ENCODE measurements at regions not wholly inside any gene's neighbourhood (a gene's known extent, or its start where the extent isn't known, plus 50 kb on each side); places are given as distances from the start of the nearest gene placed in this dataset.
A peak's percentile ranks its signal among the peaks of the same experiment; 100 is the strongest.

- Histone ChIP-seq H3K27me3 (ENCODE audit: control insufficient read depth, insufficient read depth, low read length) (no peaks in the 10 kb centered on the region), H3K9ac (ENCODE audit: low read length) (no peak overlapping the region), H3K36me3 (ENCODE audit: control insufficient read depth, insufficient read depth, low read length) (no peaks in the 10 kb centered on the region), H3K4me3 (ENCODE audit: low read length) (no peak overlapping the region), H3K4me1 (ENCODE audit: control insufficient read depth, insufficient read depth, low read length) (no peaks in the 10 kb centered on the region), H3K27ac (ENCODE audit: low read depth, low read length) (no peak overlapping the region)
Observed at GRCh38 chr3:176577447-176577846, 619.8 kb downstream of the TBL1XR1 start.

DNA sequence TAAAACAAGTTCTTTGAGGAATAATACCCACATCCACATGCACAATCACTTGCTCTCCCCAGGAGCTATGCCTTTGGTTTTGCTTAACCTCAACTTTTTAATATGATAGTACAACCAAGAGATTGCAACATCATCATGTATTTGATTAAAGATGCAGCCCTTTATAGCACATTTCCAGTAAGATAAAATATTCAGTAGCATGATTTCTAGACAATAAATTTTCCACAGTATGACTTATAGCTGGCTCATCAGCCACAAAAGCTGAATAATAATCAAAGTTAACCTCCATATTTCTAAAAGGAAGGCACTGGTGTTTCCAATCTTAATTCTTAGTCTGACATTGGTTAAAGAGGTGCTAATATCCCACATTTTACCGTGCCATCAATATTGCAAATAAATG lies 622.5 kb downstream of the TBL1XR1 start:
- H3K4me1 ChIP-seq (ENCODE audit: control insufficient read depth, insufficient read depth, low read length) = no peaks in the 10 kb centered on the region
- no peak overlapping the region for H3K27ac ChIP-seq (ENCODE audit: low read depth, low read length)
- H3K9ac ChIP-seq (ENCODE audit: low read length) = no peak overlapping the region
- no peak overlapping the region for H3K4me3 ChIP-seq (ENCODE audit: low read length)
- no peaks in the 10 kb centered on the region for H3K27me3 ChIP-seq (ENCODE audit: control insufficient read depth, insufficient read depth, low read length)
- H3K36me3 ChIP-seq (ENCODE audit: control insufficient read depth, insufficient read depth, low read length) = no peaks in the 10 kb centered on the region

- no peaks in the 10 kb centered on the region for H3K4me1 ChIP-seq (ENCODE audit: control insufficient read depth, insufficient read depth, low read length)
- no peak overlapping the region for H3K27ac ChIP-seq (ENCODE audit: low read depth, low read length)
- no peaks in the 10 kb centered on the region for H3K36me3 ChIP-seq (ENCODE audit: control insufficient read depth, insufficient read depth, low read length)
- H3K27me3 ChIP-seq (ENCODE audit: control insufficient read depth, insufficient read depth, low read length) = no peaks in the 10 kb centered on the region
- H3K4me3 ChIP-seq (ENCODE audit: low read length) = peak overlapping the region; percentile 8
- H3K9ac ChIP-seq (ENCODE audit: low read length) = no peak overlapping the region
Observed at GRCh38 chr3:176571926-176572325, 625.4 kb downstream of the TBL1XR1 start.

- H3K4me1 ChIP-seq (ENCODE audit: control insufficient read depth, insufficient read depth, low read length) = no peaks in the 10 kb centered on the region
- H3K27me3 ChIP-seq (ENCODE audit: control insufficient read depth, insufficient read depth, low read length) = no peaks in the 10 kb centered on the region
- H3K27ac ChIP-seq (ENCODE audit: low read depth, low read length) = no peak overlapping the region
- no peaks in the 10 kb centered on the region for H3K36me3 ChIP-seq (ENCODE audit: control insufficient read depth, insufficient read depth, low read length)
- no peak overlapping the region for H3K4me3 ChIP-seq (ENCODE audit: low read length)
- no peak overlapping the region for H3K9ac ChIP-seq (ENCODE audit: low read length)
Observed at GRCh38 chr3:176570992-176571391, 626.3 kb downstream of the TBL1XR1 start.

- Histone ChIP-seq H3K36me3 (ENCODE audit: control insufficient read depth, insufficient read depth, low read length) (no peaks in the 10 kb centered on the region), H3K27ac (ENCODE audit: low read depth, low read length) (no peak overlapping the region), H3K9ac (ENCODE audit: low read length) (no peak overlapping the region), H3K4me1 (ENCODE audit: control insufficient read depth, insufficient read depth, low read length) (no peaks in the 10 kb centered on the region), H3K4me3 (ENCODE audit: low read length) (no peak overlapping the region), H3K27me3 (ENCODE audit: control insufficient read depth, insufficient read depth, low read length) (no peaks in the 10 kb centered on the region)
Observed at GRCh38 chr3:176568189-176568588, 629.1 kb downstream of the TBL1XR1 start.

- no peaks in the 10 kb centered on the region for H3K4me1 ChIP-seq (ENCODE audit: control insufficient read depth, insufficient read depth, low read length)
- no peak overlapping the region for H3K4me3 ChIP-seq (ENCODE audit: low read length)
- no peak overlapping the region for H3K9ac ChIP-seq (ENCODE audit: low read length)
- no peaks in the 10 kb centered on the region for H3K36me3 ChIP-seq (ENCODE audit: control insufficient read depth, insufficient read depth, low read length)
- no peaks in the 10 kb centered on the region for H3K27me3 ChIP-seq (ENCODE audit: control insufficient read depth, insufficient read depth, low read length)
- H3K27ac ChIP-seq (ENCODE audit: low read depth, low read length) = no peak overlapping the region
Observed at GRCh38 chr3:176566757-176567156, 630.5 kb downstream of the TBL1XR1 start.

DNA sequence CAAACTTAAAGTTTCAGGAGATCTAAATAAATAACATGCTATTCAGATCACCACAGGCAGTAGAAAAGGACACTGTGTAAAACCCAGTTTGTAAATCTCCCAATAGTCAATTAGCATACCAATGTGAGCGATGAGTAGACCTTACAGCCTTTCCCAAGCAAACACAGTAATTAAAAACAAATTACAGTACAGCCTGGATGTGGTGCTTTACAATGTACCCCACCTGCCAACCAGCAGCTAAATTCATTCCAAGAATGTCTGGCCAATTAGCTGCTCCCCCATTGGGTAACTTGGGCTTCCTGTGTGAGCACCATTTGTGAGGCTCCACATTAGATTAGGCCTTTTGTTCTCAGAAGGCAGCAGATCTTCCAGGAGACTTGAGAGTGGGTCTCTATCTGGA lies 635.0 kb downstream of the TBL1XR1 start:
- Histone ChIP-seq H3K9ac (ENCODE audit: low read length) (no peak overlapping the region), H3K4me1 (ENCODE audit: control insufficient read depth, insufficient read depth, low read length) (no peaks in the 10 kb centered on the region), H3K27me3 (ENCODE audit: control insufficient read depth, insufficient read depth, low read length) (no peaks in the 10 kb centered on the region), H3K4me3 (ENCODE audit: low read length) (no peak overlapping the region), H3K36me3 (ENCODE audit: control insufficient read depth, insufficient read depth, low read length) (no peaks in the 10 kb centered on the region), H3K27ac (ENCODE audit: low read depth, low read length) (no peak overlapping the region)

- Histone ChIP-seq H3K9ac (ENCODE audit: low read length) (no peak overlapping the region), H3K4me1 (ENCODE audit: control insufficient read depth, insufficient read depth, low read length) (no peaks in the 10 kb centered on the region), H3K27me3 (ENCODE audit: control insufficient read depth, insufficient read depth, low read length) (no peaks in the 10 kb centered on the region), H3K27ac (ENCODE audit: low read depth, low read length) (no peak overlapping the region), H3K36me3 (ENCODE audit: control insufficient read depth, insufficient read depth, low read length) (no peaks in the 10 kb centered on the region), H3K4me3 (ENCODE audit: low read length) (no peak overlapping the region)
Observed at GRCh38 chr3:176561826-176562225, 635.5 kb downstream of the TBL1XR1 start.

DNA sequence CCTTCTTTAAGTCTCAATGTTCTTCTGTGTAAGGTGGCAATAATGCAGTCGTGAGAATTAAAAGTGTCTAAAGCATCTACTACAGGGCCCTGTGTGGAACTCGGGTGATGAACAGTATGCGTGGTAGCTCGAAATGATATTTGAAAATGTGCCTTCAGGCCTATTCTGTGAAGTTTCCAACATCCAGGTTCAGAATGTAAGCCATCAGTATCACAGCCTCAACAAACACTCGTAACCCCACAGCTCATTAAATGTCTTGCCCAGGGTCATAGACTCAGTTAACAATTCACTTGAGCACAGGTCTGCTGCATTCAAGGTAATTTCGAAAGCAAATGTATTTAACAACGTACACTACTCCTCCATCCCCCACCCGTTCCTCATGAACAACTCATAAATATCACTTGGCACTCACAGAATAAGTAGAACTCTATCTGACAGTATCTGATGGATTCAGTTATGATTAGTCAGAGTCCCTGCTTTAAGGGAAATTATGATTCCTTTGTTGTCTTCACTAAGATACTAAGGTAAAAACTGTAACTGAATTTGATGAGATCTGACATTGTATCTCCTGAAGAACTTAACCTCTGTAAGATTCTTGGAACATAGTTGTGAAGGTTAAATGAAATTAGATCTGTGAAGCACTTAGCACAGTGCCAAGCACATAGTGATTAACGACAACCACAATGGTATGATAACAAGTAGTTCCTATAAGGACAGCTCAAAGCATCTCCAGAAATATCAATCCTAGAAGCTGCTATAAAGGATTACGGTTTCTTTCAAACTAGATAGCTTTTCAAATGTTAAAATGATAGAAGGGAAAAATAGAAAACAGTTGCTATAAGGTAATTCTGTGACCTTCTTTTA lies 642.3 kb downstream of the TBL1XR1 start:
- Histone ChIP-seq H3K27ac (ENCODE audit: low read depth, low read length) (no peak overlapping the region), H3K4me3 (ENCODE audit: low read length) (no peak overlapping the region), H3K27me3 (ENCODE audit: control insufficient read depth, insufficient read depth, low read length) (no peaks in the 10 kb centered on the region), H3K36me3 (ENCODE audit: control insufficient read depth, insufficient read depth, low read length) (no peaks in the 10 kb centered on the region), H3K9ac (ENCODE audit: low read length) (no peak overlapping the region), H3K4me1 (ENCODE audit: control insufficient read depth, insufficient read depth, low read length) (no peaks in the 10 kb centered on the region)

DNA sequence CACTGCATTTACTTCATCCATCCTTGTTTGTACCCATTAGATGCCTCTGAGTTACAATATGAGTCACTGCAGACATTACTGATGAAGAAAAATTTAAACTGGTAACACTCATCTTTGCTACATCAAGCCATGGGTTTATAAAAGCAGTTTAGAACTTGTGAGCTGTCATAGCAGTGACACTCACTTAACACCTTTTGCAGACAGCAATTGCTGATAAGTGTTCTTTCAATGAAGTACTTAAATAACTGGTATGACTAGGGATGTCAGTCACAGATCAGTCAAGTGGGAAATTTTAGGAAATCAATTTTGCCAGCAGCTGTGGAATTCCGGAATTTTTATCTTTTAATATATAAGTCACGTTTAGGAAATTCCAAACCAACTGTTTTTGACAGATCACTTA lies 643.0 kb downstream of the TBL1XR1 start:
- Histone ChIP-seq H3K4me3 (ENCODE audit: low read length) (no peak overlapping the region), H3K9ac (ENCODE audit: low read length) (no peak overlapping the region), H3K4me1 (ENCODE audit: control insufficient read depth, insufficient read depth, low read length) (no peaks in the 10 kb centered on the region), H3K36me3 (ENCODE audit: control insufficient read depth, insufficient read depth, low read length) (no peaks in the 10 kb centered on the region), H3K27ac (ENCODE audit: low read depth, low read length) (no peak overlapping the region), H3K27me3 (ENCODE audit: control insufficient read depth, insufficient read depth, low read length) (no peaks in the 10 kb centered on the region)

DNA sequence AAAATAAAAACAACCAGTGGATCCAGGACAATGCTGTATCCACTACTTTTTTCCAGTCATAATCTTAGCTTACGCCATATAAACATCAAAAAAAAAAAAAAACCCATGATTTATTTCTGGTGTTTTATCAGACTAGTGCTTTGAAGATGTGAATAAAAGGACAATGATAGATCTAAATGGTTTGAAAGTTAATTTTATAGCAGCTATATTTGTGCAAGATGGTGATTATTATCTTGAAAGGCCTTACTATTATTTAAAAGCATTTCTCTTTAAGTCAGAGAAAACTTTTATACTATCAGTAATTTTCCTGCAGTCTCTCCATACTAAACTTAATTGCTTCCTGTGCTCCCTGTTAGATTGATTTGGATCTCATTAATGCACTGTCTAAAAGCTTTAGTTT lies 670.3 kb downstream of the TBL1XR1 start:
- Histone ChIP-seq H3K27ac (ENCODE audit: low read depth, low read length) (no peak overlapping the region), H3K4me3 (ENCODE audit: low read length) (no peak overlapping the region), H3K36me3 (ENCODE audit: control insufficient read depth, insufficient read depth, low read length) (no peaks in the 10 kb centered on the region), H3K4me1 (ENCODE audit: control insufficient read depth, insufficient read depth, low read length) (no peaks in the 10 kb centered on the region), H3K9ac (ENCODE audit: low read length) (no peak overlapping the region), H3K27me3 (ENCODE audit: control insufficient read depth, insufficient read depth, low read length) (no peaks in the 10 kb centered on the region)

DNA sequence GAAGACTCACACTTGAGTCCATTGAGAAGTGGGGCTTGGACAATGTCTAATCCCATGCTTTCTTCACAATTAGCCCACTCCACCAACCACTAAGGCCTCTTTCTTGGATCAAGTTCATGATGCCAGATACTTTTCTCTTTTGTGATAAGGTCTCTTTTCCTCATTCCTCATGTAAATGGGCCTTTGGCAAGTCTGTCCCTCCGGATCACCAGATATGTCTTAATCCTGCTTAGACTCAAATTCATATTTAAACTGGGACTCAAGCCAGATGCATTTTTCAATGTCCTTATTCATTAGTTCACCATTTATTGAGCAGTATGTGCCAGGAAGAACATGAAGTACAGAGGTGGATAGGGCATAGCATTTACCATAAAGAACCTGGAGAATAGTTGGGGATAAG lies 671.1 kb downstream of the TBL1XR1 start:
- H3K27ac ChIP-seq (ENCODE audit: low read depth, low read length) = no peak overlapping the region
- H3K36me3 ChIP-seq (ENCODE audit: control insufficient read depth, insufficient read depth, low read length) = no peaks in the 10 kb centered on the region
- no peak overlapping the region for H3K9ac ChIP-seq (ENCODE audit: low read length)
- H3K27me3 ChIP-seq (ENCODE audit: control insufficient read depth, insufficient read depth, low read length) = no peaks in the 10 kb centered on the region
- no peaks in the 10 kb centered on the region for H3K4me1 ChIP-seq (ENCODE audit: control insufficient read depth, insufficient read depth, low read length)
- H3K4me3 ChIP-seq (ENCODE audit: low read length) = no peak overlapping the region

DNA sequence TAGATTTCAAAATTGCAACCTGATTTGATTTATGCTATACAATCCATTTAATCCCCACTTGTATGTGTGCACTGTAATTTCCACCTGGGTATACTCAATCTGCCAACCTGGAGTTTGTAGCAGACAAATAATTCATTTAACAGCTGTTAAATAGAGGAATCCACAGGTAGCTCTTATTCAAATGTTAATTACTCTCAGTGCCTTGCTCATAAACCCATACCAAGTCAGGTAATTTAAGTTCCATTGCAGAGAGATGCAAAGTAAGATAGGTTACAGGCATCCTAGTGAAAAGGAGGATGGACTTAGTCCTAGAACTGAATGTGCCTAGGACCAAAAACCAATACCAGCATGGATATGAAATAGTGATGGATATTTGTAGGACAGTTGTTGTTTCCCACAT lies 674.2 kb downstream of the TBL1XR1 start:
- H3K4me3 ChIP-seq (ENCODE audit: low read length) = no peak overlapping the region
- no peak overlapping the region for H3K9ac ChIP-seq (ENCODE audit: low read length)
- no peak overlapping the region for H3K27ac ChIP-seq (ENCODE audit: low read depth, low read length)
- H3K36me3 ChIP-seq (ENCODE audit: control insufficient read depth, insufficient read depth, low read length) = no peaks in the 10 kb centered on the region
- H3K27me3 ChIP-seq (ENCODE audit: control insufficient read depth, insufficient read depth, low read length) = no peaks in the 10 kb centered on the region
- H3K4me1 ChIP-seq (ENCODE audit: control insufficient read depth, insufficient read depth, low read length) = no peaks in the 10 kb centered on the region

Data from rectal smooth muscle tissue (tissue), 1 donor.